ENCODE measurements at regions not wholly inside any gene's neighbourhood (a gene's known extent, or its start where the extent isn't known, plus 50 kb on each side); places are given as distances from the start of the nearest gene placed in this dataset.
"Not testable (repeated sequence)": the region's sequence is repeated elsewhere in the genome, so short reads cannot be mapped to it uniquely, and the experiment has no call there.

- no peak for DNase-seq (ENCODE audit: low read depth in 3 of 3)
These were observed 106.7 kb downstream of the FAM174A start for GRCh38 chr5:100641833-100642232.

GRCh38 chr5:100643473-100643872 is 108.3 kb downstream of the FAM174A start:
- DNase-seq (ENCODE audit: low read depth in 3 of 3), result no peak

GRCh38 chr5:100644185-100644584 is 109.0 kb downstream of the FAM174A start:
- no peak for DNase-seq (ENCODE audit: low read depth in 3 of 3)

GRCh38 chr5:100644776-100645175 is 109.6 kb downstream of the FAM174A start:
- no peak for DNase-seq (ENCODE audit: low read depth in 3 of 3)

GRCh38 chr5:100646011-100646410 is 110.8 kb downstream of the FAM174A start:
- no peak for DNase-seq (ENCODE audit: low read depth in 3 of 3)

- DNase-seq (ENCODE audit: low read depth in 3 of 3), result no peak
These were observed 111.5 kb downstream of the FAM174A start for GRCh38 chr5:100646691-100647090.

- no peak for DNase-seq (ENCODE audit: low read depth in 3 of 3)
These were observed 112.5 kb downstream of the FAM174A start for GRCh38 chr5:100647461-100648230.

- no peak for DNase-seq (ENCODE audit: low read depth in 3 of 3)
These were observed 119.7 kb downstream of the FAM174A start for GRCh38 chr5:100654895-100655294.

- not testable (repeated sequence) for DNase-seq (ENCODE audit: low read depth in 3 of 3)
These were observed 121.6 kb downstream of the FAM174A start for GRCh38 chr5:100656771-100657170.

- DNase-seq (ENCODE audit: low read depth in 3 of 3), result no peak
These were observed 124.1 kb downstream of the FAM174A start for GRCh38 chr5:100659080-100659795.

GRCh38 chr5:100664140-100664539 is 129.0 kb downstream of the FAM174A start:
- no peak for DNase-seq (ENCODE audit: low read depth in 3 of 3)

- no peak for DNase-seq (ENCODE audit: low read depth in 3 of 3)
These were observed 132.0 kb downstream of the FAM174A start for GRCh38 chr5:100667161-100667630.

GRCh38 chr5:100668511-100668910 is 133.3 kb downstream of the FAM174A start:
- no peak for DNase-seq (ENCODE audit: low read depth in 3 of 3)

- DNase-seq (ENCODE audit: low read depth in 3 of 3), result no peak
These were observed 141.8 kb downstream of the FAM174A start for GRCh38 chr5:100676817-100677631.

- DNase-seq (ENCODE audit: low read depth in 3 of 3), result no peak
These were observed 147.5 kb downstream of the FAM174A start for GRCh38 chr5:100682625-100683024.

- DNase-seq (ENCODE audit: low read depth in 3 of 3), result no peak
These were observed 148.7 kb downstream of the FAM174A start for GRCh38 chr5:100683881-100684280.

- DNase-seq (ENCODE audit: low read depth in 3 of 3), result not testable (repeated sequence)
These were observed 149.9 kb downstream of the FAM174A start for GRCh38 chr5:100685122-100685521.

GRCh38 chr5:100688834-100689233 is 153.7 kb downstream of the FAM174A start:
- DNase-seq (ENCODE audit: low read depth in 3 of 3), result not testable (repeated sequence)

GRCh38 chr5:100690036-100690560 is 154.9 kb downstream of the FAM174A start:
- DNase-seq (ENCODE audit: low read depth in 3 of 3), result no peak

- DNase-seq (ENCODE audit: low read depth in 3 of 3), result no peak
These were observed 155.9 kb downstream of the FAM174A start for GRCh38 chr5:100691085-100691484.

GRCh38 chr5:100691548-100691947 is 156.4 kb downstream of the FAM174A start:
- no peak for DNase-seq (ENCODE audit: low read depth in 3 of 3)

- DNase-seq (ENCODE audit: low read depth in 3 of 3), result no peak
These were observed 158.3 kb downstream of the FAM174A start for GRCh38 chr5:100693481-100693880.
